OCI-LY1 (cell line): ENCODE measurements at regions not wholly inside any gene's neighbourhood (a gene's known extent, or its start where the extent isn't known, plus 50 kb on each side); places are given as distances from the start of the nearest gene placed in this dataset.

ENCODE experiments used
- H2AFZ ChIP-seq: fragments of 200-600 bp; sonication (generic), shearing (Covaris generic); 2 replicates; pipeline ENCODE4 v1.6.0; 2014; ENCODE audit warnings: antibody characterized with exemption, mild to moderate bottlenecking, low read length
- H3F3A ChIP-seq: fragments of 200-600 bp; sonication (generic), shearing (Covaris generic); 2 replicates; pipeline ENCODE4 v1.6.0; 2014; ENCODE audit warnings: mild to moderate bottlenecking, antibody characterized with exemption, low read length, moderate library complexity; ENCODE audit not compliant: insufficient read depth
- H3K27ac ChIP-seq: fragments of 200-600 bp; sonication (generic); 2 replicates; pipeline ENCODE4 v1.5.1; 2014; ENCODE audit warnings: low read length, mixed run types, mild to moderate bottlenecking, low read depth; ENCODE audit not compliant: poor library complexity, severe bottlenecking
- H3K27me3 ChIP-seq: fragments of 200-600 bp; sonication (generic); 2 replicates; pipeline ENCODE4 v1.6.0; 2014; ENCODE audit warnings: antibody characterized with exemption, mild to moderate bottlenecking, low read length, moderate library complexity; ENCODE audit not compliant: insufficient read depth
- H3K36me3 ChIP-seq: fragments of 200-600 bp; sonication (generic); 2 replicates; pipeline ENCODE4 v1.6.1; 2014; ENCODE audit warnings: mild to moderate bottlenecking, antibody characterized with exemption, low read length, moderate library complexity, mixed read lengths; ENCODE audit not compliant: insufficient read depth
- H3K4me1 ChIP-seq: fragments of 200-600 bp; sonication (generic); 2 replicates; pipeline ENCODE4 v1.5.1; 2014; ENCODE audit warnings: mild to moderate bottlenecking, low read length, moderate library complexity; ENCODE audit not compliant: insufficient read depth, severe bottlenecking
- H3K4me2 ChIP-seq: fragments of 200-600 bp; sonication (generic), shearing (Covaris generic); 2 replicates; pipeline ENCODE4 v1.6.1; 2014; ENCODE audit warnings: low read length
- H3K4me3 ChIP-seq: fragments of 200-600 bp; sonication (generic); 2 replicates; pipeline ENCODE4 v1.5.1; 2014; ENCODE audit warnings: low read length, low read depth, mild to moderate bottlenecking, mixed read lengths; ENCODE audit not compliant: poor library complexity, severe bottlenecking
- H3K79me2 ChIP-seq: fragments of 200-600 bp; shearing (Covaris generic); 2 replicates; pipeline ENCODE4 v1.6.1; 2016; ENCODE audit warnings: mixed run types, low read length, mixed read lengths; ENCODE audit not compliant: insufficient read depth
- H3K9ac ChIP-seq: fragments of 200-600 bp; sonication (generic), shearing (Covaris generic); 2 replicates; pipeline ENCODE4 v1.6.1; 2014; ENCODE audit warnings: mild to moderate bottlenecking, low read length, mixed read lengths
- H3K9me2 ChIP-seq: fragments of 200-600 bp; sonication (generic), shearing (Covaris generic); 2 replicates; pipeline ENCODE4 v1.6.1; 2014; ENCODE audit warnings: low read depth, mild to moderate bottlenecking, low read length, mixed read lengths
- H3K9me3 ChIP-seq: fragments of 200-600 bp; shearing (Covaris generic); 2 replicates; pipeline ENCODE4 v1.6.1; 2014; ENCODE audit warnings: low read length, mixed read lengths
- H4K20me1 ChIP-seq: fragments of 200-600 bp; sonication (generic), shearing (Covaris generic); 2 replicates; pipeline ENCODE4 v1.6.0; 2016; ENCODE audit warnings: mild to moderate bottlenecking, low read length; ENCODE audit not compliant: insufficient read depth
- CTCF ChIP-seq: fragments of 200-600 bp; sonication (generic), shearing (Covaris generic); IDR thresholded peaks from 2 replicates; pipeline ENCODE4 v1.5.1; 2017; ENCODE audit warnings: mild to moderate bottlenecking, antibody characterized with exemption, low read length, moderate library complexity, mixed read lengths
- EZH2 ChIP-seq: fragments of 200-600 bp; sonication (generic), shearing (Covaris generic); IDR thresholded peaks from 2 replicates; pipeline ENCODE4 v1.8.0; 2017; ENCODE audit warnings: borderline replicate concordance, mixed run types, mild to moderate bottlenecking, antibody characterized with exemption, low read length, moderate library complexity, mixed read lengths

GRCh38 chr17:27226611-27227230 lies 67.2 kb upstream of the WSB1 start:
- Histone ChIP-seq H3K4me3 (no peak overlapping the region), H3K9me2 (no peaks in the 10 kb centered on the region), H3K27ac (no peak overlapping the region), H3K27me3 (no peaks in the 10 kb centered on the region), H3K4me2 (no peak overlapping the region), H3K9me3 (no peaks in the 10 kb centered on the region), H3K36me3 (no peaks in the 10 kb centered on the region), H3F3A (no peaks in the 10 kb centered on the region), H3K4me1 (no peaks in the 10 kb centered on the region), H2AFZ (no peak overlapping the region), H3K9ac (no peak overlapping the region), H3K79me2 (no peaks in the 10 kb centered on the region), H4K20me1 (no peaks in the 10 kb centered on the region)
- TF ChIP-seq CTCF (no peak), EZH2 (no peak)

- H3K27me3 ChIP-seq: no peaks in the 10 kb centered on the region
- TF ChIP-seq CTCF (no peak), EZH2 (no peak)
These were observed 62.9 kb upstream of the WSB1 start for GRCh38 chr17:27230996-27231395.

GRCh38 chr17:27232328-27232727 lies 61.6 kb upstream of the WSB1 start:
- H3K36me3 ChIP-seq: no peaks in the 10 kb centered on the region
- no peaks in the 10 kb centered on the region for H3K9me3 ChIP-seq
- H3F3A ChIP-seq: no peaks in the 10 kb centered on the region
- H4K20me1 ChIP-seq: no peaks in the 10 kb centered on the region
- H3K4me3 ChIP-seq: no peak overlapping the region
- H3K4me2 ChIP-seq: no peak overlapping the region
- H3K9ac ChIP-seq: no peak overlapping the region
- TF ChIP-seq EZH2 (no peak), CTCF (no peak)
- H3K4me1 ChIP-seq: peaks cover 6% of the 10 kb centered on the region
- no peaks in the 10 kb centered on the region for H3K27me3 ChIP-seq
- H3K79me2 ChIP-seq: no peaks in the 10 kb centered on the region
- H2AFZ ChIP-seq: no peak overlapping the region
- H3K9me2 ChIP-seq: no peaks in the 10 kb centered on the region
- H3K27ac ChIP-seq: no peak overlapping the region

More at GRCh38 chr17:27230996-27231395, 62.9 kb upstream of the WSB1 start:
- Histone ChIP-seq H3F3A (no peaks in the 10 kb centered on the region), H3K4me3 (no peak overlapping the region), H3K36me3 (no peaks in the 10 kb centered on the region), H2AFZ (no peak overlapping the region), H3K9me3 (no peaks in the 10 kb centered on the region), H3K4me1 (peaks cover 6% of the 10 kb centered on the region), H3K27ac (no peak overlapping the region), H3K79me2 (no peaks in the 10 kb centered on the region), H3K9me2 (no peaks in the 10 kb centered on the region), H3K4me2 (no peak overlapping the region), H3K9ac (no peak overlapping the region), H4K20me1 (no peaks in the 10 kb centered on the region)
